GM23338 (cell line): ENCODE measurements at regions not wholly inside any gene's neighbourhood (a gene's known extent, or its start where the extent isn't known, plus 50 kb on each side); places are given as distances from the start of the nearest gene placed in this dataset.

ENCODE experiments used
- ATAC-seq: fragments of 200-7000 bp; cut with Tn5 transposase; 3 replicates; pipeline ENCODE4 v1.9.1; 2020
- DNase-seq: peaks from one replicate; pipeline ENCODE4 v3.0.0-alpha.2; 2015; ENCODE audit warnings: low spot score
- H2AFZ ChIP-seq: fragments of 200-600 bp; sonication (generic); 2 replicates; pipeline ENCODE4 v1.8.0; 2016; ENCODE audit warnings: antibody characterized with exemption, mild to moderate bottlenecking, moderate library complexity
- H3F3A ChIP-seq: fragments of 200-600 bp; sonication (generic); replicated peaks from 2 replicates; pipeline ENCODE4 v1.8.0; 2017; ENCODE audit warnings: antibody characterized with exemption, mixed run types, low read depth
- H3K27ac ChIP-seq: fragments of 200-600 bp; sonication (generic); 2 replicates; pipeline ENCODE4 v1.6.1; 2016; ENCODE audit warnings: low read depth
- H3K27me3 ChIP-seq: fragments of 200-600 bp; sonication (generic); 2 replicates; pipeline ENCODE4 v1.8.0; 2016; ENCODE audit warnings: mild to moderate bottlenecking, mixed run types, moderate library complexity; ENCODE audit not compliant: insufficient read depth
- H3K36me3 ChIP-seq: fragments of 200-600 bp; sonication (generic); 2 replicates; pipeline ENCODE4 v1.8.0; 2016; ENCODE audit warnings: mild to moderate bottlenecking; ENCODE audit not compliant: insufficient read depth
- H3K4me1 ChIP-seq: fragments of 200-600 bp; sonication (generic); 2 replicates; pipeline ENCODE4 v1.8.0; 2016; ENCODE audit warnings: mild to moderate bottlenecking, moderate library complexity; ENCODE audit not compliant: insufficient read depth
- H3K4me2 ChIP-seq: fragments of 200-600 bp; sonication (generic); 2 replicates; pipeline ENCODE4 v1.7.1; 2017; ENCODE audit warnings: mixed run types
- H3K4me3 ChIP-seq: fragments of 200-600 bp; sonication (generic); 2 replicates; pipeline ENCODE4 v1.6.1; 2016; ENCODE audit warnings: mixed run types
- H3K79me2 ChIP-seq: fragments of 200-600 bp; sonication (generic); replicated peaks from 2 replicates; pipeline ENCODE4 v1.8.0; 2017; ENCODE audit warnings: mild to moderate bottlenecking; ENCODE audit not compliant: insufficient read depth
- H3K9me2 ChIP-seq: fragments of 200-600 bp; sonication (generic); 2 replicates; pipeline ENCODE4 v1.8.0; 2017; ENCODE audit not compliant: insufficient read depth
- H4K20me1 ChIP-seq: fragments of 200-600 bp; sonication (generic); replicated peaks from 2 replicates; pipeline ENCODE4 v1.8.0; 2017; ENCODE audit warnings: mild to moderate bottlenecking; ENCODE audit not compliant: insufficient read depth
- H3K27ac Mint-ChIP-seq: 2 replicates; pipeline ENCODE4 v1.8.0; 2020; ENCODE audit warnings: inconsistent platforms, mild to moderate bottlenecking, moderate library complexity, mixed read lengths
- H3K27me3 Mint-ChIP-seq: 3 replicates; pipeline ENCODE4 v1.8.0; 2022; ENCODE audit warnings: low read depth, mild to moderate bottlenecking, moderate library complexity, mixed read lengths, inconsistent platforms; ENCODE audit not compliant: insufficient read depth, poor library complexity
- H3K36me3 Mint-ChIP-seq: 3 replicates; pipeline ENCODE4 v1.8.0; 2021; ENCODE audit warnings: low read depth, mild to moderate bottlenecking, inconsistent platforms, moderate library complexity, mixed read lengths
- H3K4me1 Mint-ChIP-seq: 3 replicates; pipeline ENCODE4 v1.8.0; 2020; ENCODE audit warnings: mild to moderate bottlenecking, inconsistent platforms, mixed read lengths
- H3K4me3 Mint-ChIP-seq: 3 replicates; pipeline ENCODE4 v1.8.0; 2021; ENCODE audit warnings: moderate library complexity, mild to moderate bottlenecking, inconsistent platforms, mixed read lengths
- H3K9me3 Mint-ChIP-seq: 3 replicates; pipeline ENCODE4 v1.8.0; 2020; ENCODE audit warnings: moderate library complexity, mild to moderate bottlenecking, inconsistent platforms, mixed read lengths
- CREB1 ChIP-seq: fragments of 250-450 bp; sonication (Bioruptor Pico); IDR thresholded peaks from 2 replicates; pipeline ENCODE4 v1.5.0; 2020; ENCODE audit warnings: low read depth, mild to moderate bottlenecking, moderate library complexity
- EZH2 ChIP-seq: fragments of 200-600 bp; sonication (generic); IDR thresholded peaks from one replicate; pipeline ENCODE4 v1.8.0; 2017; ENCODE audit warnings: antibody characterized with exemption, mild to moderate bottlenecking, low read depth; ENCODE audit not compliant: unreplicated experiment
- EZH2phosphoT487 ChIP-seq: fragments of 200-600 bp; sonication (generic); IDR thresholded peaks from one replicate; pipeline ENCODE4 v1.8.1; 2018; ENCODE audit warnings: antibody characterized with exemption; ENCODE audit not compliant: unreplicated experiment
- JUNB ChIP-seq: IDR thresholded peaks from one replicate; pipeline ENCODE4 v1.6.1; 2016; ENCODE audit warnings: antibody characterized with exemption; ENCODE audit not compliant: unreplicated experiment
- NANOG ChIP-seq: IDR thresholded peaks from 2 replicates; pipeline ENCODE4 v1.6.1; 2016; ENCODE audit warnings: antibody characterized with exemption, borderline replicate concordance
- POLR2AphosphoS5 ChIP-seq: IDR thresholded peaks from 2 replicates; pipeline ENCODE4 v1.6.1; 2016; ENCODE audit warnings: antibody characterized with exemption, low read depth
- STAT1 ChIP-seq: IDR thresholded peaks from one replicate; pipeline ENCODE4 v1.6.1; 2016; ENCODE audit warnings: antibody characterized with exemption; ENCODE audit not compliant: unreplicated experiment
- ZNF114 ChIP-seq: fragments of 250-450 bp; sonication (Bioruptor Pico); IDR thresholded peaks from 2 replicates; pipeline ENCODE4 v1.5.0; 2020; ENCODE audit warnings: mild to moderate bottlenecking, moderate library complexity
- ZNF331 ChIP-seq: fragments of 250-450 bp; sonication (Bioruptor Pico); IDR thresholded peaks from 2 replicates; pipeline ENCODE4 v1.5.0; 2020; ENCODE audit warnings: low read depth, mild to moderate bottlenecking, moderate library complexity
- TF ChIP-seq, protein P1 (sequence below): fragments of 250-450 bp; sonication (Bioruptor Pico); IDR thresholded peaks from 2 replicates; pipeline ENCODE4 v1.5.0; 2020; ENCODE audit warnings: mild to moderate bottlenecking, moderate library complexity
- TF ChIP-seq, protein P2 (sequence below), 2 experiments: fragments of 200-600 bp in 1 of 2; sonication (generic) in 1 of 2; conservative IDR thresholded peaks; 2 replicates each; pipeline versions ENCODE4 v1.5.1 to v1.6.1; 2016 to 2017; ENCODE audit warnings: antibody characterized with exemption in 2 of 2, low read depth in 2 of 2, mild to moderate bottlenecking in 2 of 2, moderate library complexity in 1 of 2
- TF ChIP-seq, protein P3 (sequence below): IDR thresholded peaks from one replicate; pipeline ENCODE4 v1.6.1; 2018; ENCODE audit warnings: antibody characterized with exemption; ENCODE audit not compliant: unreplicated experiment
- TF ChIP-seq, protein P4 (sequence below): IDR thresholded peaks from 2 replicates; pipeline ENCODE4 v1.6.1; 2016; ENCODE audit warnings: antibody characterized with exemption

DNA sequence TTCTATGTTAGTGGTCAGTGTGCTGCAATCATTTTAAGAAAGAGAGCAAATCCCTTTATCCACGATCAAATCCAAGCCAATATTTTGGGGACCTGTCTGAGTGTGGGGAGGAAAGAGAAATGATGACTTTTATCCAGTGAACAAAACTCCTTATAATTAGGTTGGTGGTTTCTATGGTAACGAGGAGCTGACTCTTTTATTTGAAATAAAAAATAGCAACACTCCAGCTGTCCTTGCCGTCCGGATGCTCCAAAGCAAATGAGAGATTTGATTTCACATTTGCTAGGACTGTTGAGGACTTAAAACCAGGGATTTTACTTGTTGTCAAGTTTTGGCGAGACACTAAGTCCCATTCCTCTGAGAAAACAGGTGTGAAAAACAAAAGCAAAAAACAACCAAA lies 154.0 kb upstream of the PRICKLE2 start:
- no peaks in the 10 kb centered on the region; the same call in 2 of the 3 replicates for H3K36me3 Mint-ChIP-seq
- H3K27ac Mint-ChIP-seq = no peak overlapping the region
- ATAC-seq (no peak), DNase-seq (no peak)
- Histone ChIP-seq H3K36me3 (0 out of 2 replicates have a peak, but pooled peaks cover 2% of the 10 kb centered on the region), H4K20me1 (no peaks in the 10 kb centered on the region), H3K9me2 (no peaks in the 10 kb centered on the region; the same call in 1 of the 2 replicates), H3K27ac (no peak overlapping the region), H3F3A (no peaks in the 10 kb centered on the region), H3K4me1 (no peaks in the 10 kb centered on the region), H3K4me3 (no peak overlapping the region), H2AFZ (no peak overlapping the region), H3K27me3 (no peaks in the 10 kb centered on the region), H3K79me2 (no peaks in the 10 kb centered on the region), H3K4me2 (no peak overlapping the region)
- peaks cover 6% of the 10 kb centered on the region; the same call in 1 of the 3 replicates for H3K9me3 Mint-ChIP-seq
- no peak overlapping the region for H3K4me3 Mint-ChIP-seq
- no peaks in the 10 kb centered on the region; the same call in 2 of the 3 replicates for H3K4me1 Mint-ChIP-seq
- H3K27me3 Mint-ChIP-seq = no peaks in the 10 kb centered on the region
- no peak for TF ChIP-seq CREB1 (CRISPR knock-in tag)
- no peak for TF ChIP-seq ZNF114
- TF ChIP-seq EZH2phosphoT487 = no peak
- TF ChIP-seq, protein P1, sequence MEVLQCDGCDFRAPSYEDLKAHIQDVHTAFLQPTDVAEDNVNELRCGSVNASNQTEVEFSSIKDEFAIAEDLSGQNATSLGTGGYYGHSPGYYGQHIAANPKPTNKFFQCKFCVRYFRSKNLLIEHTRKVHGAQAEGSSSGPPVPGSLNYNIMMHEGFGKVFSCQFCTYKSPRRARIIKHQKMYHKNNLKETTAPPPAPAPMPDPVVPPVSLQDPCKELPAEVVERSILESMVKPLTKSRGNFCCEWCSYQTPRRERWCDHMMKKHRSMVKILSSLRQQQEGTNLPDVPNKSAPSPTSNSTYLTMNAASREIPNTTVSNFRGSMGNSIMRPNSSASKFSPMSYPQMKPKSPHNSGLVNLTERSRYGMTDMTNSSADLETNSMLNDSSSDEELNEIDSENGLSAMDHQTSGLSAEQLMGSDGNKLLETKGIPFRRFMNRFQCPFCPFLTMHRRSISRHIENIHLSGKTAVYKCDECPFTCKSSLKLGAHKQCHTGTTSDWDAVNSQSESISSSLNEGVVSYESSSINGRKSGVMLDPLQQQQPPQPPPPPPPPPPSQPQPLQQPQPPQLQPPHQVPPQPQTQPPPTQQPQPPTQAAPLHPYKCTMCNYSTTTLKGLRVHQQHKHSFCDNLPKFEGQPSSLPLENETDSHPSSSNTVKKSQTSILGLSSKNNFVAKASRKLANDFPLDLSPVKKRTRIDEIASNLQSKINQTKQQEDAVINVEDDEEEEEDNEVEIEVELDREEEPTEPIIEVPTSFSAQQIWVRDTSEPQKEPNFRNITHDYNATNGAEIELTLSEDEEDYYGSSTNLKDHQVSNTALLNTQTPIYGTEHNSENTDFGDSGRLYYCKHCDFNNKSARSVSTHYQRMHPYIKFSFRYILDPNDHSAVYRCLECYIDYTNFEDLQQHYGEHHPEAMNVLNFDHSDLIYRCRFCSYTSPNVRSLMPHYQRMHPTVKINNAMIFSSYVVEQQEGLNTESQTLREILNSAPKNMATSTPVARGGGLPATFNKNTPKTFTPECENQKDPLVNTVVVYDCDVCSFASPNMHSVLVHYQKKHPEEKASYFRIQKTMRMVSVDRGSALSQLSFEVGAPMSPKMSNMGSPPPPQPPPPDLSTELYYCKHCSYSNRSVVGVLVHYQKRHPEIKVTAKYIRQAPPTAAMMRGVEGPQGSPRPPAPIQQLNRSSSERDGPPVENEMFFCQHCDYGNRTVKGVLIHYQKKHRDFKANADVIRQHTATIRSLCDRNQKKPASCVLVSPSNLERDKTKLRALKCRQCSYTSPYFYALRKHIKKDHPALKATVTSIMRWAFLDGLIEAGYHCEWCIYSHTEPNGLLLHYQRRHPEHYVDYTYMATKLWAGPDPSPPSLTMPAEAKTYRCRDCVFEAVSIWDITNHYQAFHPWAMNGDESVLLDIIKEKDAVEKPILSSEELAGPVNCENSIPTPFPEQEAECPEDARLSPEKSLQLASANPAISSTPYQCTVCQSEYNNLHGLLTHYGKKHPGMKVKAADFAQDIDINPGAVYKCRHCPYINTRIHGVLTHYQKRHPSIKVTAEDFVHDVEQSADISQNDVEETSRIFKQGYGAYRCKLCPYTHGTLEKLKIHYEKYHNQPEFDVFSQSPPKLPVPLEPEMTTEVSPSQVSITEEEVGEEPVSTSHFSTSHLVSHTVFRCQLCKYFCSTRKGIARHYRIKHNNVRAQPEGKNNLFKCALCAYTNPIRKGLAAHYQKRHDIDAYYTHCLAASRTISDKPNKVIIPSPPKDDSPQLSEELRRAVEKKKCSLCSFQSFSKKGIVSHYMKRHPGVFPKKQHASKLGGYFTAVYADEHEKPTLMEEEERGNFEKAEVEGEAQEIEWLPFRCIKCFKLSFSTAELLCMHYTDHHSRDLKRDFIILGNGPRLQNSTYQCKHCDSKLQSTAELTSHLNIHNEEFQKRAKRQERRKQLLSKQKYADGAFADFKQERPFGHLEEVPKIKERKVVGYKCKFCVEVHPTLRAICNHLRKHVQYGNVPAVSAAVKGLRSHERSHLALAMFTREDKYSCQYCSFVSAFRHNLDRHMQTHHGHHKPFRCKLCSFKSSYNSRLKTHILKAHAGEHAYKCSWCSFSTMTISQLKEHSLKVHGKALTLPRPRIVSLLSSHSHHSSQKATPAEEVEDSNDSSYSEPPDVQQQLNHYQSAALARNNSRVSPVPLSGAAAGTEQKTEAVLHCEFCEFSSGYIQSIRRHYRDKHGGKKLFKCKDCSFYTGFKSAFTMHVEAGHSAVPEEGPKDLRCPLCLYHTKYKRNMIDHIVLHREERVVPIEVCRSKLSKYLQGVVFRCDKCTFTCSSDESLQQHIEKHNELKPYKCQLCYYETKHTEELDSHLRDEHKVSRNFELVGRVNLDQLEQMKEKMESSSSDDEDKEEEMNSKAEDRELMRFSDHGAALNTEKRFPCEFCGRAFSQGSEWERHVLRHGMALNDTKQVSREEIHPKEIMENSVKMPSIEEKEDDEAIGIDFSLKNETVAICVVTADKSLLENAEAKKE = no peak
- TF ChIP-seq, protein P2, sequence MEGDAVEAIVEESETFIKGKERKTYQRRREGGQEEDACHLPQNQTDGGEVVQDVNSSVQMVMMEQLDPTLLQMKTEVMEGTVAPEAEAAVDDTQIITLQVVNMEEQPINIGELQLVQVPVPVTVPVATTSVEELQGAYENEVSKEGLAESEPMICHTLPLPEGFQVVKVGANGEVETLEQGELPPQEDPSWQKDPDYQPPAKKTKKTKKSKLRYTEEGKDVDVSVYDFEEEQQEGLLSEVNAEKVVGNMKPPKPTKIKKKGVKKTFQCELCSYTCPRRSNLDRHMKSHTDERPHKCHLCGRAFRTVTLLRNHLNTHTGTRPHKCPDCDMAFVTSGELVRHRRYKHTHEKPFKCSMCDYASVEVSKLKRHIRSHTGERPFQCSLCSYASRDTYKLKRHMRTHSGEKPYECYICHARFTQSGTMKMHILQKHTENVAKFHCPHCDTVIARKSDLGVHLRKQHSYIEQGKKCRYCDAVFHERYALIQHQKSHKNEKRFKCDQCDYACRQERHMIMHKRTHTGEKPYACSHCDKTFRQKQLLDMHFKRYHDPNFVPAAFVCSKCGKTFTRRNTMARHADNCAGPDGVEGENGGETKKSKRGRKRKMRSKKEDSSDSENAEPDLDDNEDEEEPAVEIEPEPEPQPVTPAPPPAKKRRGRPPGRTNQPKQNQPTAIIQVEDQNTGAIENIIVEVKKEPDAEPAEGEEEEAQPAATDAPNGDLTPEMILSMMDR (conservative IDR thresholded peaks at IDR 0.05; ENCODE audit: low read depth in 2 of 2) = no peak
- TF ChIP-seq, protein P3, sequence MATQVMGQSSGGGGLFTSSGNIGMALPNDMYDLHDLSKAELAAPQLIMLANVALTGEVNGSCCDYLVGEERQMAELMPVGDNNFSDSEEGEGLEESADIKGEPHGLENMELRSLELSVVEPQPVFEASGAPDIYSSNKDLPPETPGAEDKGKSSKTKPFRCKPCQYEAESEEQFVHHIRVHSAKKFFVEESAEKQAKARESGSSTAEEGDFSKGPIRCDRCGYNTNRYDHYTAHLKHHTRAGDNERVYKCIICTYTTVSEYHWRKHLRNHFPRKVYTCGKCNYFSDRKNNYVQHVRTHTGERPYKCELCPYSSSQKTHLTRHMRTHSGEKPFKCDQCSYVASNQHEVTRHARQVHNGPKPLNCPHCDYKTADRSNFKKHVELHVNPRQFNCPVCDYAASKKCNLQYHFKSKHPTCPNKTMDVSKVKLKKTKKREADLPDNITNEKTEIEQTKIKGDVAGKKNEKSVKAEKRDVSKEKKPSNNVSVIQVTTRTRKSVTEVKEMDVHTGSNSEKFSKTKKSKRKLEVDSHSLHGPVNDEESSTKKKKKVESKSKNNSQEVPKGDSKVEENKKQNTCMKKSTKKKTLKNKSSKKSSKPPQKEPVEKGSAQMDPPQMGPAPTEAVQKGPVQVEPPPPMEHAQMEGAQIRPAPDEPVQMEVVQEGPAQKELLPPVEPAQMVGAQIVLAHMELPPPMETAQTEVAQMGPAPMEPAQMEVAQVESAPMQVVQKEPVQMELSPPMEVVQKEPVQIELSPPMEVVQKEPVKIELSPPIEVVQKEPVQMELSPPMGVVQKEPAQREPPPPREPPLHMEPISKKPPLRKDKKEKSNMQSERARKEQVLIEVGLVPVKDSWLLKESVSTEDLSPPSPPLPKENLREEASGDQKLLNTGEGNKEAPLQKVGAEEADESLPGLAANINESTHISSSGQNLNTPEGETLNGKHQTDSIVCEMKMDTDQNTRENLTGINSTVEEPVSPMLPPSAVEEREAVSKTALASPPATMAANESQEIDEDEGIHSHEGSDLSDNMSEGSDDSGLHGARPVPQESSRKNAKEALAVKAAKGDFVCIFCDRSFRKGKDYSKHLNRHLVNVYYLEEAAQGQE = no peak
- no peak for TF ChIP-seq EZH2
- no peak for TF ChIP-seq ZNF331 (CRISPR knock-in tag)
- no peak for TF ChIP-seq STAT1
- TF ChIP-seq, protein P4, sequence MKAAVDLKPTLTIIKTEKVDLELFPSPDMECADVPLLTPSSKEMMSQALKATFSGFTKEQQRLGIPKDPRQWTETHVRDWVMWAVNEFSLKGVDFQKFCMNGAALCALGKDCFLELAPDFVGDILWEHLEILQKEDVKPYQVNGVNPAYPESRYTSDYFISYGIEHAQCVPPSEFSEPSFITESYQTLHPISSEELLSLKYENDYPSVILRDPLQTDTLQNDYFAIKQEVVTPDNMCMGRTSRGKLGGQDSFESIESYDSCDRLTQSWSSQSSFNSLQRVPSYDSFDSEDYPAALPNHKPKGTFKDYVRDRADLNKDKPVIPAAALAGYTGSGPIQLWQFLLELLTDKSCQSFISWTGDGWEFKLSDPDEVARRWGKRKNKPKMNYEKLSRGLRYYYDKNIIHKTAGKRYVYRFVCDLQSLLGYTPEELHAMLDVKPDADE = no peak
- no peak for TF ChIP-seq NANOG
- TF ChIP-seq POLR2AphosphoS5 = no peak
- no peak for TF ChIP-seq JUNB
